Stimulated activated CD4-positive, alpha-beta T cell treated with anti-CD3 and anti-CD28 coated beads, Interleukin-1b, Interleukin-23, amount 100 ng/mL, for 48 hours (primary cell): ENCODE measurements at regions not wholly inside any gene's neighbourhood (a gene's known extent, or its start where the extent isn't known, plus 50 kb on each side); places are given as distances from the start of the nearest gene placed in this dataset.

Experiments
- DNase-seq: peaks from one replicate; pipeline ENCODE4 v3.0.0-alpha.2; 2020

GRCh38 chr12:108043286-108043685 is 85.8 kb upstream of the WSCD2 start:
- no peak for DNase-seq

- DNase-seq: no peak
Measured at GRCh38 chr12:108043750-108044533, 85.1 kb upstream of the WSCD2 start.

GRCh38 chr12:108046135-108046534 is 83.0 kb upstream of the WSCD2 start:
- no peak for DNase-seq

- no peak for DNase-seq
Measured at GRCh38 chr12:108046650-108047049, 82.4 kb upstream of the WSCD2 start.

GRCh38 chr12:108047071-108047550 is 82.0 kb upstream of the WSCD2 start:
- no peak for DNase-seq

- DNase-seq: no peak
Measured at GRCh38 chr12:108048686-108049085, 80.4 kb upstream of the WSCD2 start.

GRCh38 chr12:108050696-108051095 is 78.4 kb upstream of the WSCD2 start:
- DNase-seq: no peak

GRCh38 chr12:108052260-108052659 is 76.8 kb upstream of the WSCD2 start:
- DNase-seq: no peak

- no peak for DNase-seq
Measured at GRCh38 chr12:108053512-108053911, 75.6 kb upstream of the WSCD2 start.

GRCh38 chr12:108054496-108054895 is 74.6 kb upstream of the WSCD2 start:
- no peak for DNase-seq

- DNase-seq: no peak
Measured at GRCh38 chr12:108055141-108055540, 73.9 kb upstream of the WSCD2 start.

GRCh38 chr12:108060067-108060466 is 69.0 kb upstream of the WSCD2 start:
- DNase-seq: no peak

GRCh38 chr12:108060903-108061302 is 68.2 kb upstream of the WSCD2 start:
- DNase-seq: no peak

GRCh38 chr12:108063192-108063591 is 65.9 kb upstream of the WSCD2 start:
- DNase-seq: no peak

GRCh38 chr12:108065069-108065468 is 64.0 kb upstream of the WSCD2 start:
- DNase-seq: no peak

- no peak for DNase-seq
Measured at GRCh38 chr12:108066583-108067577, 62.2 kb upstream of the WSCD2 start.

GRCh38 chr12:108069651-108070165 is 59.4 kb upstream of the WSCD2 start:
- DNase-seq: no peak

- DNase-seq: no peak
Measured at GRCh38 chr12:108075561-108075960, 53.5 kb upstream of the WSCD2 start.

GRCh38 chr12:108076556-108076955 is 52.5 kb upstream of the WSCD2 start:
- no peak for DNase-seq

- no peak for DNase-seq
Measured at GRCh38 chr12:108078428-108078827, 50.7 kb upstream of the WSCD2 start.
